Tibial nerve (tissue), 3 donors: ENCODE measurements at regions not wholly inside any gene's neighbourhood (a gene's known extent, or its start where the extent isn't known, plus 50 kb on each side); places are given as distances from the start of the nearest gene placed in this dataset.

Source experiments
- CTCF ChIP-seq, 5 experiments: fragments of 200-600 bp in 3 of 5; fragments of 450-650 bp in 2 of 5; sonication (generic) in 3 of 5; IDR thresholded peaks; one replicate each; pipeline ENCODE4 v1.5.1; 2016 to 2019; ENCODE audit warnings: antibody characterized with exemption in 5 of 5, mild to moderate bottlenecking in 3 of 5, moderate library complexity in 2 of 5
- POLR2A ChIP-seq, 2 donors: fragments of 450-650 bp; IDR thresholded peaks; one replicate each; pipeline ENCODE4 v1.6.1; 2017; ENCODE audit warnings: antibody characterized with exemption in 2 of 2, mild to moderate bottlenecking in 2 of 2, moderate library complexity in 2 of 2

- TF ChIP-seq CTCF (IDR thresholded peaks at IDR 0.05) = no peak
- TF ChIP-seq POLR2A (IDR thresholded peaks at IDR 0.05) = no peak
These were observed 110.6 kb downstream of the MYCN start for GRCh38 chr2:16050908-16051489.
